Stimulated activated effector memory CD8-positive, alpha-beta T cell treated with anti-CD3 and anti-CD28 coated beads, Interleukin-12 subunit alpha, Interleukin-12 subunit beta, amount 100 ng/mL, for 72 hours (primary cell): ENCODE measurements at regions not wholly inside any gene's neighbourhood (a gene's known extent, or its start where the extent isn't known, plus 50 kb on each side); places are given as distances from the start of the nearest gene placed in this dataset.

Experiments used
- ATAC-seq: fragments of 150-1000 bp; cut with Tn5 transposase; 2 replicates; pipeline ENCODE4 v1.10.0; 2021
- DNase-seq, 2 donors: peaks; one replicate each; pipeline ENCODE4 v3.0.0; 2021 to 2022; ENCODE audit warnings: low spot score in 2 of 2
- H3K27ac Mint-ChIP-seq: one replicate; pipeline ENCODE4 v1.8.0; 2022; ENCODE audit warnings: mild to moderate bottlenecking, mixed read lengths
- H3K36me3 Mint-ChIP-seq: one replicate; pipeline ENCODE4 v1.8.0; 2022; ENCODE audit warnings: mild to moderate bottlenecking, mixed read lengths
- H3K4me1 Mint-ChIP-seq: one replicate; pipeline ENCODE4 v1.8.0; 2022; ENCODE audit warnings: mixed read lengths
- H3K4me3 Mint-ChIP-seq: one replicate; pipeline ENCODE4 v1.8.0; 2022; ENCODE audit warnings: mild to moderate bottlenecking, mixed read lengths
- H3K9me3 Mint-ChIP-seq: one replicate; pipeline ENCODE4 v1.8.0; 2022; ENCODE audit warnings: mixed read lengths

- Mint-ChIP-seq H3K9me3 (peaks cover 18% of the 10 kb centered on the region), H3K27ac (no peak overlapping the region), H3K4me1 (no peaks in the 10 kb centered on the region), H3K4me3 (no peak overlapping the region), H3K36me3 (no peaks in the 10 kb centered on the region)
- ATAC-seq (no peak), DNase-seq (no peak)
These were observed 174.7 kb upstream of the TMEM196 start for GRCh38 chr7:19948160-19948559.

GRCh38 chr7:19944363-19945120, 171.1 kb upstream of the TMEM196 start:
- no peaks in the 10 kb centered on the region for H3K36me3 Mint-ChIP-seq
- no peak for DNase-seq
- no peaks in the 10 kb centered on the region for H3K4me1 Mint-ChIP-seq
- no peak overlapping the region for H3K27ac Mint-ChIP-seq
- no peak overlapping the region for H3K4me3 Mint-ChIP-seq
- ATAC-seq = no peak
- H3K9me3 Mint-ChIP-seq = peaks cover 15% of the 10 kb centered on the region

GRCh38 chr7:19939746-19940145, 166.3 kb upstream of the TMEM196 start:
- no peak overlapping the region for H3K4me3 Mint-ChIP-seq

GRCh38 chr7:19932549-19933249, 159.3 kb upstream of the TMEM196 start:
- DNase-seq (no peak), ATAC-seq (no peak)
- no peaks in the 10 kb centered on the region for H3K36me3 Mint-ChIP-seq
- H3K4me1 Mint-ChIP-seq = no peaks in the 10 kb centered on the region
- H3K27ac Mint-ChIP-seq = no peak overlapping the region
- no peak overlapping the region for H3K4me3 Mint-ChIP-seq
- peaks cover 9% of the 10 kb centered on the region for H3K9me3 Mint-ChIP-seq

More at GRCh38 chr7:19939746-19940145, 166.3 kb upstream of the TMEM196 start:
- Mint-ChIP-seq H3K36me3 (no peaks in the 10 kb centered on the region), H3K4me1 (no peaks in the 10 kb centered on the region), H3K9me3 (peaks cover 10% of the 10 kb centered on the region), H3K27ac (no peak overlapping the region)
- no peak for ATAC-seq
- DNase-seq = no peak

GRCh38 chr7:19930851-19931250, 157.4 kb upstream of the TMEM196 start:
- no peak overlapping the region for H3K4me3 Mint-ChIP-seq
- no peak for DNase-seq
- no peaks in the 10 kb centered on the region for H3K4me1 Mint-ChIP-seq
- no peak overlapping the region for H3K27ac Mint-ChIP-seq
- H3K9me3 Mint-ChIP-seq = peaks cover 5% of the 10 kb centered on the region
- H3K36me3 Mint-ChIP-seq = no peaks in the 10 kb centered on the region
- ATAC-seq = no peak

- DNase-seq = no peak
- Mint-ChIP-seq H3K36me3 (no peaks in the 10 kb centered on the region), H3K4me1 (no peaks in the 10 kb centered on the region), H3K9me3 (peaks cover 7% of the 10 kb centered on the region), H3K27ac (no peak overlapping the region), H3K4me3 (no peak overlapping the region)
- no peak for ATAC-seq
These were observed 156.6 kb upstream of the TMEM196 start for GRCh38 chr7:19930051-19930450.

- DNase-seq = no peak
- no peak overlapping the region for H3K27ac Mint-ChIP-seq
- no peak overlapping the region for H3K4me3 Mint-ChIP-seq
- no peaks in the 10 kb centered on the region for H3K4me1 Mint-ChIP-seq
- ATAC-seq = peak; percentile 39
- H3K9me3 Mint-ChIP-seq = peaks cover 13% of the 10 kb centered on the region
- no peaks in the 10 kb centered on the region for H3K36me3 Mint-ChIP-seq
These were observed 154.8 kb upstream of the TMEM196 start for GRCh38 chr7:19928247-19928646.

GRCh38 chr7:19920705-19921104, 147.3 kb upstream of the TMEM196 start:
- no peaks in the 10 kb centered on the region for H3K36me3 Mint-ChIP-seq
- ATAC-seq (no peak), DNase-seq (no peak)
- no peak overlapping the region for H3K4me3 Mint-ChIP-seq
- no peaks in the 10 kb centered on the region for H3K4me1 Mint-ChIP-seq
- H3K27ac Mint-ChIP-seq = no peak overlapping the region
- H3K9me3 Mint-ChIP-seq = peaks cover 14% of the 10 kb centered on the region

- Mint-ChIP-seq H3K4me3 (no peak overlapping the region), H3K9me3 (peaks cover 13% of the 10 kb centered on the region), H3K36me3 (no peaks in the 10 kb centered on the region), H3K27ac (no peak overlapping the region), H3K4me1 (no peaks in the 10 kb centered on the region)
- no peak for DNase-seq
- no peak for ATAC-seq
These were observed 146.7 kb upstream of the TMEM196 start for GRCh38 chr7:19920166-19920565.

- H3K27ac Mint-ChIP-seq = no peak overlapping the region
- no peaks in the 10 kb centered on the region for H3K4me1 Mint-ChIP-seq
- DNase-seq (no peak), ATAC-seq (no peak)
- no peak overlapping the region for H3K4me3 Mint-ChIP-seq
- peaks cover 10% of the 10 kb centered on the region for H3K9me3 Mint-ChIP-seq
- H3K36me3 Mint-ChIP-seq = no peaks in the 10 kb centered on the region
These were observed 146.1 kb upstream of the TMEM196 start for GRCh38 chr7:19919261-19920095.

GRCh38 chr7:19916046-19916445, 142.6 kb upstream of the TMEM196 start:
- no peak for DNase-seq

GRCh38 chr7:19915596-19915995, 142.2 kb upstream of the TMEM196 start:
- peaks cover 3% of the 10 kb centered on the region for H3K9me3 Mint-ChIP-seq
- no peak for DNase-seq
- no peaks in the 10 kb centered on the region for H3K4me1 Mint-ChIP-seq
- H3K4me3 Mint-ChIP-seq = no peak overlapping the region
- no peak overlapping the region for H3K27ac Mint-ChIP-seq
- H3K36me3 Mint-ChIP-seq = no peaks in the 10 kb centered on the region
- ATAC-seq = no peak

More at GRCh38 chr7:19916046-19916445, 142.6 kb upstream of the TMEM196 start:
- H3K27ac Mint-ChIP-seq = no peak overlapping the region
- H3K9me3 Mint-ChIP-seq = peaks cover 2% of the 10 kb centered on the region
- no peak overlapping the region for H3K4me3 Mint-ChIP-seq
- no peaks in the 10 kb centered on the region for H3K36me3 Mint-ChIP-seq
- H3K4me1 Mint-ChIP-seq = no peaks in the 10 kb centered on the region
- ATAC-seq = no peak

GRCh38 chr7:19914866-19915265, 141.4 kb upstream of the TMEM196 start:
- no peak for ATAC-seq

GRCh38 chr7:19900118-19900517, 126.7 kb upstream of the TMEM196 start:
- Mint-ChIP-seq H3K36me3 (no peaks in the 10 kb centered on the region), H3K4me1 (no peaks in the 10 kb centered on the region), H3K27ac (no peak overlapping the region), H3K4me3 (no peak overlapping the region), H3K9me3 (peaks cover 9% of the 10 kb centered on the region)
- ATAC-seq (no peak), DNase-seq (no peak)

More at GRCh38 chr7:19914866-19915265, 141.4 kb upstream of the TMEM196 start:
- DNase-seq = no peak
- H3K4me1 Mint-ChIP-seq = no peaks in the 10 kb centered on the region
- H3K36me3 Mint-ChIP-seq = no peaks in the 10 kb centered on the region
- no peak overlapping the region for H3K27ac Mint-ChIP-seq
- no peak overlapping the region for H3K4me3 Mint-ChIP-seq
- peaks cover 3% of the 10 kb centered on the region for H3K9me3 Mint-ChIP-seq

GRCh38 chr7:19899529-19899928, 126.1 kb upstream of the TMEM196 start:
- Mint-ChIP-seq H3K36me3 (no peaks in the 10 kb centered on the region), H3K4me3 (no peak overlapping the region), H3K27ac (no peak overlapping the region), H3K9me3 (peaks cover 9% of the 10 kb centered on the region), H3K4me1 (no peaks in the 10 kb centered on the region)
- DNase-seq = no peak
- ATAC-seq = no peak
